HG03196 (cell line): ENCODE measurements at regions not wholly inside any gene's neighbourhood (a gene's known extent, or its start where the extent isn't known, plus 50 kb on each side); places are given as distances from the start of the nearest gene placed in this dataset.
"Not testable (repeated sequence)": the region's sequence is repeated elsewhere in the genome, so short reads cannot be mapped to it uniquely, and the experiment has no call there.

Experiments used
- ATAC-seq: cut with Tn5 transposase; IDR thresholded peaks from one replicate; pipeline ENCODE4 v1.9.1; 2021; ENCODE audit not compliant: unreplicated experiment

DNA sequence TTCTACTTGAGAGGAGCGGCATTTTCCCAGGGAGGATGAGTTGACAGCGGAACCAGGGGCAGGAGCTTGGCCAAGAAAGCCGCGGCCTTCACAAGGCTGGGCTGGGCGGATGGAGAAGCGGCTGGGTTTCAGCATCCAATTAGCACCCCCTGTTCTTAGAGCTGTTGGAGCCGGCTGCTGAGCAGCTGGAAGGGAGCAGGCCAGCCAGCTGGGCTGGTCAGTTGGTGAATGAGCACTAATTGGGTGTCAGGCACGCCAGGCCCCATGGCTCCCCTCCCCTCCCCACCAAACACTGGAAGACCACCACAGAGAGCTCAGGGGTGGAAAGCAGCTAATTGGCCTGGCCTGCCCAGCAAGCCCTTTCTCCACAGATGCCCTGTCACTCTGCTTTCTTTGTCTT, 245.6 kb downstream of the RRAGC start:
- ATAC-seq = no peak

GRCh38 chr1:38612951-38613350, 246.6 kb downstream of the RRAGC start:
- ATAC-seq = no peak

DNA sequence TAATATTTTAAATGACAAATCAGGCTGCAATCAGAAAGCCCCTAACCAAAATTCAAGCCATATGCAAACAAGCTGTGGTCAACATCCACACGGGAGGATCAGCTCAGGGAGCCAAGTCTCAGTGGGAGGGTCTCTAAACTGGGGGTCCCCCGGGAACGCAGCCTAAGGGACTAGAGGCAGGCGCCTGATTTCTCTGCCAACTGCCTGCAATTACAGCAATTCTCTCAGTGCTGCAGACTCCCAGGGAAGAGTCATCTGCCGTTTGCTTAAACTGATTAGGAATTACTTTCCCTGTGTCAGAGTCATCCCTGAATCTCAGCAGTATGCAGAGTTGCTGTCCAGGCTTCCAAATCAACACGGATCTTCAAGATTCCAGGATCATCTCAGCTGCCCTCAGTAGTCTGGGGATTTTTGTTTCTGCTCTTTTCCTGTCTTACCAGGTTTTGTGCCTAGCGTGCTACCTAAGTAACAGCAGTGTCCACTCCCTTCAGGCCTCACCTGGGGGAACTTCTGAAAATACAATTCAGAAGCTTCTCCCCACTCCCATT, 247.8 kb downstream of the RRAGC start:
- ATAC-seq = no peak

DNA sequence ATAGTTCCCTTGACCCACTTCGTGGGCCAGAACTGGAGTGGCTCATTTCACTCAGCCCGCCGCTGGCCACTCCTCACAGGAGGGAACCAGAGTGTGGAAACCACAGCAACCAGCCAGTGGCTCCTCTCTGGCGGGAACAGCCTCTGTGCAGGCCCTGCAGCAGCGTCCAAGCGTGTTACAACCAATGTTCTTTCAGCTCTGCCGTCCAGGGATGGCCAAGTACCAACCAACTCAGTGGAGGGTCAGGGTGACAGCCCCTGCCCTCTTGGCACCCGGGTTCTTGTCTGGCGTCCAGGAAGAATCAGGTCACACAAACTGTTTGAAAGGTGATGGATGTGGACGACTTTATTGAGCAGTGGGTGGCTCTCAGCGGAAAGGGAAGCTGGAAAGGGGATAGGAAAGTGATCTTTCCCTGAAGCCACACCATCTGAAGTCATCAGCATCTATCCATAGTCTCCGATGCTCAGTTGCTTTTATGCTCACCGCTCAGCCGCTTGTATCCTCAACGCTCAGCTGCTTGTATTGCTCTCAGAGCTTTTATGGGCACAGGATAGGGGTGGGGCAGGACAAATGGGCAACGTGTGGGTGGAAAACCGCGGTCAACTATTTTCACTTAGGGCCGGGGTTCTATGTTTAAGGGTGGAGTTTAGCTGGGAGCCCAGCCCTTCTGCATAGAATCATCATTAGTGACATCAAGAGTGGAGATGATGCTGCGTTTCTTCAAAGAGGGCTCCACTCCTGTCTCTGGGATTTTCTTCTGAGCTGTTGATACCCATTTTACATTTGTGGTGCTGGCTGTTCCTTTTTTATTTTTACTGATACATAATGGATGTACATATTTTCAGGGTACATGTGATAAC, 250.2 kb downstream of the RRAGC start:
- no peak for ATAC-seq

- no peak for ATAC-seq
Measured at GRCh38 chr1:38608202-38608864, 251.2 kb downstream of the RRAGC start.

- no peak for ATAC-seq
Measured at GRCh38 chr1:38607526-38607925, 252.0 kb downstream of the RRAGC start.

GRCh38 chr1:38605063-38605462, 254.5 kb downstream of the RRAGC start:
- no peak for ATAC-seq

DNA sequence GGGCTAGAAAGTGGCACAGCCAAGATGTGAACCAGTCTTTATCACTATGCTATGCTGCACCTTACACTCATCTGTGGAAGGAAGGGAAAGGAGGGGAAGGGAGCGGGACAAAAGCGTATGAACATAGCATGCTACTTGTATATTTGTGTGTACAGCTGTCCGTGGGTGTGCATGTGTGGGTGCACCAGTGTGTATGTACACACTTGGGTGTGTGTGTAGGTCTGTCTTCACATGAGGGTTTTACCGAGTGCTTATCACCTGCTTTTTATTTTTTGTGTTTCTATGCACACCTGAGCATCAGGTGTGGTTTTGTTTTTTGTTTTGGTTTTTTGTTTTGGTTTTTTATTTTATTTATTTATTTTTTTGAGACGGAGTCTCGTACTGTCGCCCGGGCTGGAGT, 255.7 kb downstream of the RRAGC start:
- ATAC-seq = no peak

GRCh38 chr1:38600905-38601304, 258.7 kb downstream of the RRAGC start:
- no peak for ATAC-seq

DNA sequence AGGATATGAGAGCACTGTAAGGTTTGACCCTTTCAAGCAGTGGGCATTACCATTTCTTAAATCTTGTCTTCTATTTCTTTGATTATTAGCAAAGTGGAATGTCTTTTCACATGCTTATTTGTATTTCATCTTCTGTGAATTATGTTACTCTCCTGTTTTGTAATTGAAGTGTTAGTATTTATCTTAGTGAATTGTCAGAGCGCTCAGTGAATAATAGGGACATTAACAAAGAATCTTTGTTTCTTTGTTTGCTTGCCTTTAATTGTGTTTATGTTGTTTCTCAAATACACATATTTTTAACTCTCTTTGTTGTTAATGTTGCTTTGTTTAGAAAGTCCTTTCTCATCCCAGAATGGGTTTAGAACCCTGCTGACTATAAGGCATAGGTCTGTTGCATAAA, 259.3 kb downstream of the RRAGC start:
- ATAC-seq = no peak

DNA sequence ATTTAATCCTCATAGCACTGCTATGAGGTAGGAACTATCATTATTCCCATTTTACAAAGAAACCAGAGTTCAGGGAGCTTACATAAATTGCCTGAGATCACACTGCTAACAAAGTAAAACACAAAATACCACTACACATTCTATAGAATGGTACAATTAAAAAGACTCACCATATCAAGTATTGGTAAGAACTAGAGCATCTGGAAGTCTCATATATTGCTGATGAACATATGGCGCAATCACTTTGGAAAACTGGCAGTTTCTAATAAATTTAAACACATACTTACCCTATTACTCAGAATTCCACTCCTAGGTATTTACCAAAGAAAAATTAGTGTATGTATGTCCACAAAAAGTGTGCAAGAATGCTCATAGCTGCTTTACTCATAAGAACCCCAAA, 261.5 kb downstream of the RRAGC start:
- ATAC-seq = no peak

DNA sequence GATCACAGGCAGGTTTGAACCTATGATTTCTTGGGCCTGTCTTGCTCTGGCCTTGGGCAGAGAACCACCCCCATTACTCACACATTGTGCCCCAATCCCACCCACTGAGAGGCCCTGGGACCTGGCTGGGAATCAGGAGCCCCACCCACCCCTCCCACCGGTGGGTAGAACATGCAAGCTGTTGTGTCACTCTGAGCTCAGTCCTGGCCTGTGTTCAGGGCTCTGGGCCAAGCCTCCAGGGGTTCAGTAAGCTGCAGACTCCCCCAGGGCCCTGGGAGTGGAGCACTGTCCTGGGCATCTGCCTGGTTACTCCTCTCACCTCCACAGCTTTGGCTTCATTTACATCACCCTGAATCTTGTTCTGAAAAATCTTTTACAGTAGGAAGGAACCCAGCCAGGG, 270.5 kb downstream of the RRAGC start:
- ATAC-seq = no peak

GRCh38 chr1:38587766-38588165, 271.8 kb downstream of the RRAGC start:
- no peak for ATAC-seq

- ATAC-seq = no peak
Measured at GRCh38 chr1:38586993-38587646, 272.5 kb downstream of the RRAGC start.

GRCh38 chr1:38585971-38586370, 273.6 kb downstream of the RRAGC start:
- ATAC-seq = no peak

- no peak for ATAC-seq
Measured at GRCh38 chr1:38585460-38585859, 274.1 kb downstream of the RRAGC start.

- no peak for ATAC-seq
Measured at GRCh38 chr1:38584448-38585355, 274.9 kb downstream of the RRAGC start.

DNA sequence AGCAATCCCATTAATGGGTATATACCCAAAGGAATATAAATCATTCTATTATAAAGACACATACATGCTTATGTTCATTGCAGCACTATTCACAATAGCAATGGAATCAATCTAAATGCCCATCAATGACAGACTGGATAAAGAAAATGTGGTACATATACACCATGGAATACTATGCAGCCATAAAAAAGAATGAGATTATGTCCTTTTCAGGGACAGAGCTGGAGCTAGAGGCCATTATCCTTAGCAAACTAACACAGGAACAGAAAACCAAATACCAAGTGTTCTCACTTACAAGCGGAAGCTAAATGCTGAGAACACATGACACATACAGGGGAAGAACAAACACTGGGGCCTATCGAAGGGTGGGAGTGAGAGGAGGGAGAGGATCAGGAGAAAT, 276.3 kb downstream of the RRAGC start:
- not testable (repeated sequence) for ATAC-seq

GRCh38 chr1:38581396-38581795, 278.2 kb downstream of the RRAGC start:
- ATAC-seq = no peak

- no peak for ATAC-seq
Measured at GRCh38 chr1:38580594-38580993, 279.0 kb downstream of the RRAGC start.

GRCh38 chr1:38579056-38579455, 280.5 kb downstream of the RRAGC start:
- ATAC-seq = no peak
